PFSK-1 (cell line): ENCODE measurements at regions not wholly inside any gene's neighbourhood (a gene's known extent, or its start where the extent isn't known, plus 50 kb on each side); places are given as distances from the start of the nearest gene placed in this dataset.

Source experiments
- FOXP2 ChIP-seq: optimal IDR thresholded peaks from 2 replicates; pipeline ENCODE3; 2011; ENCODE audit warnings: borderline replicate concordance, control low read depth, inconsistent platforms; ENCODE audit not compliant: insufficient read depth; ENCODE audit errors: extremely low read length, extremely low read depth
- POLR2AphosphoS5 ChIP-seq: IDR thresholded peaks from 2 replicates; pipeline ENCODE4 v1.6.1; 2012; ENCODE audit warnings: low read depth, mild to moderate bottlenecking, control low read depth, low read length, moderate library complexity
- SIN3A ChIP-seq: IDR thresholded peaks from 2 replicates; pipeline ENCODE4 v1.6.1; 2012; ENCODE audit warnings: mild to moderate bottlenecking, low read length, moderate library complexity, borderline replicate concordance; ENCODE audit not compliant: insufficient read depth
- TAF1 ChIP-seq: IDR thresholded peaks from 2 replicates; pipeline ENCODE4 v1.6.1; 2012; ENCODE audit warnings: low read length, control low read depth, borderline replicate concordance; ENCODE audit not compliant: insufficient read depth
- TF ChIP-seq, protein P1 (sequence below), 2 experiments: IDR thresholded peaks; 2 replicates each; pipeline versions ENCODE4 v1.6.1 to v1.8.0; 2011 to 2012; ENCODE audit warnings: low read depth in 2 of 2, low read length in 2 of 2, control low read depth in 1 of 2, inconsistent platforms in 1 of 2, mild to moderate bottlenecking in 1 of 2, moderate library complexity in 1 of 2; ENCODE audit not compliant: insufficient read depth in 1 of 2

DNA sequence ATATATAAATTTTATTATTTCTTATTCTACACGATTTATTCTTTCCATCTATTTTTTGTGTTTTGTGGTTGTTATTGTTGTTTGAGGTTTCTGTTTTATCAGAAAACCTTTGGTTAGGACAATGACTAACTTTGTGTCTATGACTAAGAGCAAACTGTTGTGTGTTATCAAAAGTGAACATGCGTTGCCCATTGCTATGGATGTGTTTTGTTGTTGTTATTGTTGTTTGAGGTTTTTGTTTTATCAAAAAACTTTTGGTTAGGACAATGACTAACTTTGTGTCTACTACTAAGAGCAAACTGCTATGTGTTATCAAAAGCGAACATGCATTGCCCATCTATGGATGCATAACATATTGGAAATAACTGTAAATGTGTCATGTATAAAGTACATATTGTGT, 692.3 kb downstream of the SLITRK1 start:
- TF ChIP-seq, protein P1, sequence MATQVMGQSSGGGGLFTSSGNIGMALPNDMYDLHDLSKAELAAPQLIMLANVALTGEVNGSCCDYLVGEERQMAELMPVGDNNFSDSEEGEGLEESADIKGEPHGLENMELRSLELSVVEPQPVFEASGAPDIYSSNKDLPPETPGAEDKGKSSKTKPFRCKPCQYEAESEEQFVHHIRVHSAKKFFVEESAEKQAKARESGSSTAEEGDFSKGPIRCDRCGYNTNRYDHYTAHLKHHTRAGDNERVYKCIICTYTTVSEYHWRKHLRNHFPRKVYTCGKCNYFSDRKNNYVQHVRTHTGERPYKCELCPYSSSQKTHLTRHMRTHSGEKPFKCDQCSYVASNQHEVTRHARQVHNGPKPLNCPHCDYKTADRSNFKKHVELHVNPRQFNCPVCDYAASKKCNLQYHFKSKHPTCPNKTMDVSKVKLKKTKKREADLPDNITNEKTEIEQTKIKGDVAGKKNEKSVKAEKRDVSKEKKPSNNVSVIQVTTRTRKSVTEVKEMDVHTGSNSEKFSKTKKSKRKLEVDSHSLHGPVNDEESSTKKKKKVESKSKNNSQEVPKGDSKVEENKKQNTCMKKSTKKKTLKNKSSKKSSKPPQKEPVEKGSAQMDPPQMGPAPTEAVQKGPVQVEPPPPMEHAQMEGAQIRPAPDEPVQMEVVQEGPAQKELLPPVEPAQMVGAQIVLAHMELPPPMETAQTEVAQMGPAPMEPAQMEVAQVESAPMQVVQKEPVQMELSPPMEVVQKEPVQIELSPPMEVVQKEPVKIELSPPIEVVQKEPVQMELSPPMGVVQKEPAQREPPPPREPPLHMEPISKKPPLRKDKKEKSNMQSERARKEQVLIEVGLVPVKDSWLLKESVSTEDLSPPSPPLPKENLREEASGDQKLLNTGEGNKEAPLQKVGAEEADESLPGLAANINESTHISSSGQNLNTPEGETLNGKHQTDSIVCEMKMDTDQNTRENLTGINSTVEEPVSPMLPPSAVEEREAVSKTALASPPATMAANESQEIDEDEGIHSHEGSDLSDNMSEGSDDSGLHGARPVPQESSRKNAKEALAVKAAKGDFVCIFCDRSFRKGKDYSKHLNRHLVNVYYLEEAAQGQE (IDR thresholded peaks at IDR 0.05; ENCODE audit: insufficient read depth in 1 of 2, low read depth in 2 of 2, low read length in 2 of 2): no peak
- TF ChIP-seq FOXP2 (no peak), TAF1 (no peak)

DNA sequence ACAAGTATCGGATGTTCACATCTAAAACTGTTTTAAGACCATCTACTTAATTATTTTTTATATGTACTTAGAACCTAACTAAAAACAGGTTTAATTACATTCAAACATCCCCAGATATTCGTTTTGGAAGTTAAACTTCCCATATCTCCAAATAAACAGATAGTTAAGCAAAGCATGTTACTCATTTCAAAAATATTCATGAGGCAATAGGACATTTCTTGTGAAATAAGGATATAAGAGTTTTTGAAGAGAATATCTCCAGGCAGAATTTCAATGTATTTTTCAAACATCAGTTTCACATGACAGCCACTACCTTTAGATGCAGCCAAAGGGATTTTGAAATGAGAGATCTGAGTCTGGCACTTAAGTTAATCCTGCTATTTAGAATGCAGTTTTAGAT, 697.5 kb downstream of the SLITRK1 start:
- no peak for TF ChIP-seq POLR2AphosphoS5
- TF ChIP-seq SIN3A: no peak
- no peak for TF ChIP-seq TAF1
- no peak for TF ChIP-seq FOXP2
- TF ChIP-seq, protein P1 (IDR thresholded peaks at IDR 0.05; ENCODE audit: insufficient read depth in 1 of 2, low read depth in 2 of 2, low read length in 2 of 2): no peak

DNA sequence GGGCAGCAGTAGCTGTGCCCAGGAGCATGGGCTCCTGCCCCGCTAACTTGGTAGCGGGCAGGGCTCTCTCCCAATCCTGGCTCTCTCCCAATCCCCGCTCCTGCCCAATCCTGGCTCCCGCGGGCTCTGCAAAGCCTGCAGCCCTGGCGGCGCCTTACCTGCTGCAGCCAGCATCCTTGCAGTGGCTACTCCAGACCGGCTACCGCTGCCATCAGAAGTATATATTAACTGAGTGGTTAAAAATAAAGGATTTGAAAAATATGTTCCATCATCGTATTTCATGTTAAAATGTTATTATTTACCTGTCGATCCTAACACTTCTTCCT, 698.2 kb downstream of the SLITRK1 start:
- TF ChIP-seq, protein P1 (IDR thresholded peaks at IDR 0.05; ENCODE audit: insufficient read depth in 1 of 2, low read depth in 2 of 2, low read length in 2 of 2): no peak
- no peak for TF ChIP-seq SIN3A
- TF ChIP-seq FOXP2: no peak
- TF ChIP-seq POLR2AphosphoS5: no peak
- TF ChIP-seq TAF1: no peak

DNA sequence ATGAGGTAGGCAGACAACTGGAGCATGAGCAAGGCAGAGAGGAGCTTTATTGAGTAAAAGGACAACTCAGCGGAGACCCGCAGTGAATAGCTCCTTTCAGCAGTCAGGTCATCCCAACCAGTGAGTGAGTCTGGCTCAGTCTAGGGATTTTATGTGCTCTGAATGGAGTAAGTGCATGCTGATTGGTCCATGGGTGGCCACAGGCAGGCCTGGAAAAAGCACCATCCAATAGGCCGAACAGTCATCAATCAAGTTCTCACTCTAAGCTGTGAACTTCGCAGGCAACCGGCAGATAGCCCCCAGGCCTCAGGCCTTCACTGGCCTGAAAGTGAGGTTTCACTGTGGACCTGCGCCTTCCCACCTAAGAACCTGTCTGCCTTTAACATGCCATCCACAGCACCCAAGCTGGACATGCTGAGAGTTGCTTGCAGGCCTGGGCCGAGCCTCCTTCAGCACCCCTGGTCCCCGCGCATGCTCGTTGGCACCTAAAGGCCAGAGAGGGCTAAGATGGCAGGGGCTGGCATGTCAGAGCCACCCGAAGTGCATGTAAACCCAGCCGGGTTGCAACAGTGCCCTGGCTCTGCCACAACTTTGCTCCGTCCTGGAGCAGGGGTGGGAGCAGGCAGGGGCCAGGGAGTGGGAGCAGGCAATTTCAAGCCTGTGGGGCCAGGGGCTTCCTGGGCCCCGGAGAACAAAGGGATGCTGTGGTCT, 698.7 kb downstream of the SLITRK1 start:
- TF ChIP-seq FOXP2 (no peak), POLR2AphosphoS5 (no peak), SIN3A (no peak), TAF1 (no peak)
- TF ChIP-seq, protein P1 (IDR thresholded peaks at IDR 0.05; ENCODE audit: insufficient read depth in 1 of 2, low read depth in 2 of 2, low read length in 2 of 2): no peak

DNA sequence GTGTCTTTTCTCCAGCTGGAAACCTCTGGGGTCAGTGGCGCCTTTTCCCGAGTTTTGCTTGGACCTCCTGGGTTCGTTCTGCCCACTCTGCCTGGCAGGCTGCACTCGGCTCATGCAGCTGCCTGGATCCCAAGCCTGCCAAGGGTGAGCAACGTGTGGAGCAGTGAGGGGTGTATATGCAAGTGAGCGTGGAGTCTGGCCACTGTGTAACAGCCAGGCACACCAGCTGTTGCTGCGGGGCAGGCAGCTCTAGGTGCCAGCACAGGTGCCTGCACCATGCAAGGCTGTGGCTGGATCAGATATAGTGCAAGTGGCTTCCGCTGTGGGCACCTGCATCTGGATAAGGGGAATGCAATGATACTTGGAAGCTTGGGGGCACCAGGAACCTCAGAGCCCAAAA, 699.4 kb downstream of the SLITRK1 start:
- TF ChIP-seq FOXP2 (no peak), POLR2AphosphoS5 (no peak), TAF1 (no peak), SIN3A (no peak)
- TF ChIP-seq, protein P1 (IDR thresholded peaks at IDR 0.05; ENCODE audit: insufficient read depth in 1 of 2, low read depth in 2 of 2, low read length in 2 of 2): no peak
